ENCODE measurements at regions not wholly inside any gene's neighbourhood (a gene's known extent, or its start where the extent isn't known, plus 50 kb on each side); places are given as distances from the start of the nearest gene placed in this dataset.
"Not testable (repeated sequence)": the region's sequence is repeated elsewhere in the genome, so short reads cannot be mapped to it uniquely, and the experiment has no call there.

DNA sequence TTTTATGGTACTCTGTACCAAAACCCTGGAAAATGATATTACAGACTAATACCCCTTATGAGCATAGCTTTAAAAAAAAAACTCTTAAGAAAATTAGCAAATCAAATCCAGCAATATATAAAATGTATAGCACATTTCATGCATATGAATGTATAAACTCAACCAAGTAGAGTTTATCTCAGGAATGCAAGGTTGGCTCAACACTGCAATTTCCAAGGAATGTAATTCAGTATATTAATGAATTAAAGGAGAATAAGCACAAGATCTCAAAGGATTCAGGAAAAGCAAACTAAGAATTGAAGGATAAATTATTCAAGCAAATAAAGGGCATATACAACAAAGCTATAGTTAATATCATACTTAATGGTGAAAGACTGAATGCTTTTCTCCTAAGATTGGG is 61.9 kb upstream of the RPL38 start:
- DNase-seq (ENCODE audit: low spot score), result no peak

DNA sequence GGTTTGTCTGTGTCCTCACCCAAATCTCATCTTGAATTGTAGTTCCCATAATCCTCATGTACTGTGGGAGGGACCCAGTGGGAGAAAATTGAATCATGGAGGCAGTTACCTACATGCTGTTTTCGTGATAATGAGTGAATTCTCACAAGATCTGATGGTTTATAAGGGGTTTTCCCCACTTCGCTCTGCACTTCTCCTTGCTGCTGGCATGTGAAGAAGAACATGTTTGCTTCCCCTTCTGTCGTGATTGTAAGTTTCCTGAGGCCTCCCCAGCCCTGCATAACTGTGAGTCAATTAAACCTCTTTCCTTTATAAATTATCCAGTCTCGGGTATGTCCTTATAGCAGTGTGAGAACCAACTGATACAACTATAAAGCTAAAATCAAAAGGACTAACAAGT is 60.2 kb upstream of the RPL38 start:
- DNase-seq (ENCODE audit: low spot score), result not testable (repeated sequence)

DNA sequence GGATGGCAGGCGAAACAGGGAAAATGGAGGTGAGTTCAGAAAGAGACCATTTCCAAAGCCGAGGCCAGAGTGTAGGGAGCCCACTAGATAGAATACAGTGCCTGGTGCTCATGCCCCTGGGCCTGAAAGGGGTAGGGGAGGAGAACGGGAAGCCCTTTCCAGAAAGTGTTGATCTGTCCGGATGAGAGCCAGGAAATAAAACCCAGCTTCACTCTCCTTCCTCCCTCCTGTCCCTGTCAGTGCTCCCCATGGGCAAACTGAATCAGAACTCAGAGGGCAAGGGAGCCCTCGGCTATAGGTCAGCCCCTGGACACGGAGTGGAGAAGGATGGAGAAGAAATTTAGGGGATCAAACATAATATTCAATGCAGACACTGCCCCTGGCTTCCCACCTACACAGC is 57.7 kb upstream of the RPL38 start:
- no peak for DNase-seq (ENCODE audit: low spot score)

DNA sequence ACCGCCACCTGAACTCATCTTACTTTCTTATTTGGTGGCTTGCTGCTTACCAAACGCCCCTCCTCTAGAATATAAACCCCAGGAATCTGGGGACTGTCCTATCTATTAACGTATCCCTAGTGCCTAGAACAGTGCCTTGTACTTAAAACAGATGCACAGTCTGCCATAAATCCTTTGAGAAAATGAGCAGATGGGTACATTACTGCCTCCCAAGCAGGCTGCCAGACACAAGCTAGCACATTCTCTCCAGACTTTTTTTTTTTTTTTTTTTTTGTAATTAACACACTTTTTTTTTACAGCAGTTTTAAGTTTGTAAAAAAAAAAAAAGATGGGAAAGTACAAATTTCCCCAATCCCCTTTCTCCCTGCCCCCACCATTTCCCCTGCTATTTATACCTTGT is 57.3 kb upstream of the RPL38 start:
- no peak for DNase-seq (ENCODE audit: low spot score)

DNA sequence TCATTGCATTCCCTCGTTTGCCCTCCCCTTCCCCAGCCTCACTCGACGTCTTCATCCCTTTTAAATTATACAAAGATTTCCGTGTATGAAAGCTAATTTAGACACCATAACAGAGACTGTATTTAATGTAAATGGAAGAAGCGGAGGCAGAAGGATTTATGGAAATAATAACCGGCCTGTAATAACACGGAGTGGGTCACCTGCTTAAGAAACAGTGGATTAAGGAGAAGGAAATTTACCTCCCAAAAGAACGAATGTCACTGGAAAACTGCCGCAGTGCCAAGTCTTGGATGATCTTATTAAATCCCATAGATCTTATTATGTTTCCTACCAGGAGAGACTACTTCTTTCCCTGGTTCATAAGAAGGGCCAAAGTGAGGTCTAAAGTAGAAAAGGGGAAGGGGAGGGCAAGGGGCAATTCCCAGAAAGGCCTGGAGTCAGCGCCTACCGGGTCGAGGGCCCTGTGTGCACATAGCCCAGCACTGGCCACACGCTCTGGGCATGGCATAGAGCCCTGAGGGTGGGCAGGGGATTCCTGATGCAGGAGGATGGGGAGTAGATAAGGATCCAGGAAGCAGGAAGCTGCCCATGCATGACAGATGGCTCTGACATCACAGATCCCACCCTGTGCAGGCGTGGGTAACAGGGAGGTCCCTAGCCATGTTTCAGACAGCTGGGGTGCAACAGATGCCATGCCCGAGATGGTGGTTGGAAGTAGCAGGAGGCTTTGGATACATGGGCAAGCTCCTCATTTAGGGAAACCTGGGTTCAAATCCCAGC is 56.2 kb upstream of the RPL38 start:
- DNase-seq (ENCODE audit: low spot score), result no peak

DNA sequence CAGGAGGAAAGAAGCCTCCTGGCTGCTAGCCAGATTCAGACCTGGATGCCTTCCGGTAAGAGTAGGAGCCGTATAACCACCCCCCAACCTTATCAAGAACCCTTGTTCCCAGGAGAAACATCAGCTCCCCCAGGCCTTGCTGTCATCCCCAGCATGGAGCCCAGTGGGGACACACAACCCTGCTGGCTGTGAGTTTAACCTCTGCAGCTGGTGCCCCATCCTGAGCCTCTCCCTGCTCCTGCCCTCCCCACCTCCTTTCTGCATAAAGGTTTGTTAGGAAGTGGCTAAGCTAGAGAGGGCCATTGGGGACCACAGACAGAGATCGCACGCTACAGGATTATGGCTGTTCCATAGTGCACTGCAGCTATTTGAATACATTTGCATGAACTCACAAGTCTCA is 55.5 kb upstream of the RPL38 start:
- DNase-seq (ENCODE audit: low spot score), result no peak

DNA sequence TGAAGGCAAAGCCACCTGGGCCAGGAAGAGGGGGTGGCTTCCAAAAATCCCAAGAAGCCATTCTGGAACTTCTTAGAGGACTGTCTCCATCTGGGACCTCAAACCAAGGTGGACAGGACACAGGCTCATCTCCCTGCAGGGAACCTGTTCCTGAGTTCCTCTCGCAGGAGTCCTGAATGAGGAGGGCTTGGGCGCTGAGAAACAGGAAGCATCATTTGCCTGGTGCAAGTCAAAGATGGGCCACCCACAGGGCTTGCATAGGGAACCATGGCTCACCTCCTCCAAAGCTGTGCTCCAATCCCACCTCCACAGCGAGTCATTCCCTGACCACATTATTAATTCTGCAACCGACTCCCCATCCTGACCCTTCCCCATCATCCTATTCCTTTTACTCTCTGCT is 55.0 kb upstream of the RPL38 start:
- DNase-seq (ENCODE audit: low spot score), result no peak

DNA sequence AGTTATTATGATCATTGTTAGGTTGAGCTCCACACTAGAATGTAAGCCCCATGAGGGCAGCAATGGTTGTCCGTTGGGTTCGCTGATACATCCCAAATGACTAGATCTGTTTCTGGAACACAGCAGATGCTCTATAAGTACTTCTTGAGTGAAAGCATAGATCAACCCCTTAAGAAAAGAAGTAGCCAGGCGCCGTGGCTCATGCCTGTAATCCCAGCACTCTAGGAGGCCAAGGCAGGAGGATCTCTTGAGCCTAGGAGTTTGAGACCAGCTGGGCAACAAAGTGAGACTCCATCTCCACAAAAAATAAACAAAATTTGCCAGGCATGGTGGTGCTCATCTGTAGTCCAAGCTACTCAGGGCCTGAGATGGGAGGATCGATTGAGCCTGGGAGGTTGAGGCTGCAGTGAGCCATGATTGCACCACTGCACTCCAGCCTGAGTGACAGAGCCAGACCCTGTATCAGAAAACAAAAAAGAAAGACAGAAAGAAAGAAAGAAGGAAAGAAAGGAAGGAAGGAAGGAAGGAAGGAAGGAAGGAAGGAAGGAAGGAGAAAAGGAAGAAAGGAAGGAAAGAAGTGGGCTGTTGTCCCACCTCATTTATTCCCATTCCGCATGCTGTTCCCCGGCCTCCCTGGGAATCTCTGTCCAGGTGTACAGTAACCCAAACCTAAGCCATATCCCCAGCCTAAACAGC is 54.4 kb upstream of the RPL38 start:
- no peak for DNase-seq (ENCODE audit: low spot score)

DNA sequence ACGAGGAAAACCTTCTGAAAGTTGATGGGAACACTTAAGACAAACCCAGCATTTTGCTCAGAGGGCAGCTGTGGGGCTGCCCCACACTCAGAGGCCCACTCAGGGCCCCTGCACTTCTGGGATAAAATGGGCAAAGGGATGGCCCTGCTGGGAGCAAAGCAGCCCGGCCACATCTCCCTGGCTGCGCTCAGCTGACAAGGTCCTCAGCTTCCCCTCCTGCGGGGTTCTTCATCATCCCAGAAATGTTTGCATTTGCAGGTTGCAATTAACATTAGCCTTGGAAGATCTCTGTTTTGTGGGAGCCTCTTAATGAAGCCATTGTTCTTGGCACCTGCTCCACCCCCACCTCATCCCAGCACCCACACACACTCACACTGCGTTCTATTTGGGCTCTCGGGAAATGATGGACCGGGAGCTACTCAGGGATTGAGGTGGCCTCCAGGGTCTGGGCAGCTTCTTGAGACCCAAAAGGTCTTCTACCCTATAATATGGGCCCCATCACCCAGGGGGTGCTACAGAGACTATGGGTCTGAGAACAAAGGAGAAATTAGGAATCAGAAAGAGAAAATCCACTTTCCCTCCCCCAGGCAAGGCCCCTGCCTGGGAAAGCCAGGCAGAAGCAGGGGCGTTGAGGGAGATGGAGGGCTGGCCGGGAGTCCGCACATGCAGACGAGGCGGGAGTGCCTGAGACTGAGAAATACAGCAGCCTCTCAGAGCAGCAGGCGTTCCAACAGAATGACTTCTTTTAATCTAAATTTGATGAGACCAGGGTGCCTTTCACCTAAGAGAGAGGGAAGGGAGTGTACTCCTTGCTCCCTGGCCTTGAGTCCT is 53.7 kb upstream of the RPL38 start:
- DNase-seq (ENCODE audit: low spot score), result no peak

DNA sequence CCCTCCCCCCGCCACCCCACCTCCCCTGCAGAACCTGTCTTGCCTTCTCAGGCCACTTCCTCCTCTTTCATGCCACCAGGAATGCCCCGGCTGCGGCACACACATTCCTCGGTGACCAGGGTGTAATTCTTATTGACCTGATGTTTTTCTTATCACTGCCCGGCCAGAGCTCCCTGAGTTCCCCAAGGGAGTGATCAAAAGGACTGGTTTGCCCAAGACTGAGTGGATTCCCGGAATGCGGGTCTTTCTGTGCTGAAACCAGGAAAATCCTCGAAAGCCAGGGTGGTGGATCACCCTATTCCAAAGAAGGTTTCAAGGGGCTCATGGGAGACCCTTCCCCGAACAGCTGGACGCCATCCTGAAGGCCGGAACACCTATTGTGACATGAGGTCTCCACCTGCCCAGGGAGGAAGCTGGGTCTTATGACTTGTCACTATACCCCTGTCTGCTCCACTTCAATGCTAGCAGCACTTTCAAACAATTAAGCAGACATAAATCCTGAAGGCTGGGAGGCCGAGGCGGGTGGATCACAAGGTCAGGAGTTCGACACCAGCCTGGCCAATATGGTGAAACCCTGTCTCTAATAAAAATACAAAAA is 53.0 kb upstream of the RPL38 start:
- DNase-seq (ENCODE audit: low spot score), result no peak

DNA sequence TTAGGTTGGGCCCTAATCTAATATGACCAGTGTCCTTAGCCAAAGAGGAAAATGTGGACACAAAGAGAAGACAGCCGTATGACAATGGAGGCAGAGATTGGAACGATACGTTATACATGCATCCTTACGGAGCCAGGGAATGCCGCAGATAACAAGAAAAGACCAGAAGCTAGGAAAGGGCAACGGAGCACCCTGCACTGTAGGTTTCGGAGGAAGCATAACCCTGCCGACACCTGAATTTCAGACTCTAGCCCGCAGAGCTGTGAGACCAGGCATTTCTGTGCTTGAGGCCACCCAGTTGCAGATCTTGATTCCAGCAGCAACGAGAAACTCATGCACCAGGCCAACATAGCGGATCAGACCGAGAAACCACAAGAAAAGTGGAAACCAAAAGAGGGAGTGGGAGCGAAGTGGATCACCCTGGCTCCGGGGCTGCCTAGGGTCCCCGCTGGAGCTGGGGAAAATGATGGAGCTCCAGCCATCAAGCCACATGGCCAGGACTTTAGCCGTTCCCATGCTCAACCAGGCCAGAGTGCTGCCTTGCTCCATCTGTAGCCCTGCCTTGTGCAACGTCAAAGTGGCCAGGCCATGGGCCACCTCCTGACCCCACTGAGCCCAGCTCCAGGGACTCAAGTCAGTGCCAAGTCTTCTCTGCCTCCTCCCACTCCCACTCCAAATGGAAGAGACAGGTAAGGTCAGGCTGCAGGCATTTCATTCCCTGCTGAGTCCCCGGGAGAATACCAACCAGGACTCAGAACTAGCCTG is 51.7 kb upstream of the RPL38 start:
- no peak for DNase-seq (ENCODE audit: low spot score)

DNA sequence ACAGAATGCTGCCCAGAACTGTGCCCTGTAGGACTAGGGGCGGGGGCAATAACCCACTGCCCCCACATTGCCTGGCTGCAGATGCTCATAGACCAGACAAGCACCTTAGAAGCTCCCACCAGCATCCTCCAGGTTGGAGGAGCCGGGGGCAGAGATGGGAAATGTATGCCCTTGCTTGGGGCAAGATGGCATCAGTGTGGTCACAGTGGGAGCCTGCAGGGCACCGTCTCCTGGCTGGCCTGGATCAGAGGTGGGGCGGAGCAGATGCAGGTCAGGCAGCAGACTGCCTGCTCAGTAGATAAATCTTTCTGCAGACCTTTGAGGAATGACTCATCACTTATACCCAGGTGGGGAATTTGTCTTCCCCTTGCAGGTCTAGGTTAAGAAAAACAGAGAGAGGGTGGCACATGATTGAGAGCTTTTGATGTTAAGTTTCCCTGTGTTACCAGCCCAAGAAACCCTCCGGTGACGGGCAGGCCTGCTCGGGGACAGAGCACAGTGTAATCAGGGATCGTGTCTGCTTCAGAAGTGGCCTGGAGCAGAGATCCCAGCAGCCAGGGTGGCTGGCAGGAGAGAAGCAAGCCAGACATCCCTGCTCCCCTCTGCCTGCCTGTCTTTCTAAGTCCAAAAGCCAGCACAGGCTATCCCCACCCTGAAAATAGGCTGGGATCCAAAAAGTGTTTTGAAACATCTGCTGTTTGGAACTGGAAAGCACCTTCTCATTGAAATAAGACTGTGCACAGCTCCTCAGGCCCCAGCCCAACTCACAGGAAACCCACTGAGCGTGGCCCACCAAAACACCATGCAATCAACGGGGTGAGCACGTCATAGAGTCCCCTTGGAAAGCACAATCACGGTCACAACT is 50.7 kb upstream of the RPL38 start:
- no peak for DNase-seq (ENCODE audit: low spot score)

DNA sequence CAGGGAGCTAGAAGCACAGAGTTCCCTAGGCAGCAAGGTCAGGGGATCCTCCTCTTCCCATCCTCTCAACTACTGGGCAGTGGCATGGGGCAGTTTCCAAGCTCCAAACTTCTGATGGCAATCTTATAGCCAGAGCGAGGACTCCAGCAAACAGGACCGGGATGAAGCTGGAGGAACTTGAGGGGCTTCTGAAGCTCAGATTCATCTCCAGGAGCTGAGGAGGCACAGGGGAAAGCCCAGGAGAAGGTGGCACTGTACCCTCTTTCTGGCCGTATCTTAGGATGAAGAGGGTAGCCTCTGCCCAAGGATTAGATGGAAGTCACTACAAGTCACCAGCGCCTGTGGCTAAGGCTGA is 50.0 kb upstream of the RPL38 start:
- DNase-seq (ENCODE audit: low spot score), result no peak

Measured in AG08395 (cell line).